ENCODE measurements at regions not wholly inside any gene's neighbourhood (a gene's known extent, or its start where the extent isn't known, plus 50 kb on each side); places are given as distances from the start of the nearest gene placed in this dataset.

- Histone ChIP-seq H3K36me3 (no peaks in the 10 kb centered on the region), H3K27me3 (no peaks in the 10 kb centered on the region), H3K9me3 (no peaks in the 10 kb centered on the region), H3K4me3 (no peak overlapping the region), H3K27ac (no peak overlapping the region), H3K4me1 (no peaks in the 10 kb centered on the region)
- intact Hi-C loops (cut with DNase I): no loop called here
- TF ChIP-seq, protein P1, sequence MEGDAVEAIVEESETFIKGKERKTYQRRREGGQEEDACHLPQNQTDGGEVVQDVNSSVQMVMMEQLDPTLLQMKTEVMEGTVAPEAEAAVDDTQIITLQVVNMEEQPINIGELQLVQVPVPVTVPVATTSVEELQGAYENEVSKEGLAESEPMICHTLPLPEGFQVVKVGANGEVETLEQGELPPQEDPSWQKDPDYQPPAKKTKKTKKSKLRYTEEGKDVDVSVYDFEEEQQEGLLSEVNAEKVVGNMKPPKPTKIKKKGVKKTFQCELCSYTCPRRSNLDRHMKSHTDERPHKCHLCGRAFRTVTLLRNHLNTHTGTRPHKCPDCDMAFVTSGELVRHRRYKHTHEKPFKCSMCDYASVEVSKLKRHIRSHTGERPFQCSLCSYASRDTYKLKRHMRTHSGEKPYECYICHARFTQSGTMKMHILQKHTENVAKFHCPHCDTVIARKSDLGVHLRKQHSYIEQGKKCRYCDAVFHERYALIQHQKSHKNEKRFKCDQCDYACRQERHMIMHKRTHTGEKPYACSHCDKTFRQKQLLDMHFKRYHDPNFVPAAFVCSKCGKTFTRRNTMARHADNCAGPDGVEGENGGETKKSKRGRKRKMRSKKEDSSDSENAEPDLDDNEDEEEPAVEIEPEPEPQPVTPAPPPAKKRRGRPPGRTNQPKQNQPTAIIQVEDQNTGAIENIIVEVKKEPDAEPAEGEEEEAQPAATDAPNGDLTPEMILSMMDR (IDR thresholded peaks at IDR 0.05): no peak
- no peak for TF ChIP-seq POLR2AphosphoS5 (IDR thresholded peaks at IDR 0.05; ENCODE audit: insufficient read depth in 1 of 2, low read depth in 1 of 2)
- no peak for TF ChIP-seq POLR2A (IDR thresholded peaks at IDR 0.05)
- no peak for DNase-seq (ENCODE audit: extremely low spot score in 2 of 2)
These were observed 1159.5 kb downstream of the ADGRL3 start for GRCh38 chr4:62359441-62360155.

GRCh38 chr4:62344915-62345314 is 1144.8 kb downstream of the ADGRL3 start:
- no peaks in the 10 kb centered on the region for H3K36me3 ChIP-seq
- TF ChIP-seq POLR2AphosphoS5 (IDR thresholded peaks at IDR 0.05; ENCODE audit: insufficient read depth in 1 of 2, low read depth in 1 of 2) (no peak), POLR2A (IDR thresholded peaks at IDR 0.05) (no peak)
- TF ChIP-seq, protein P1 (IDR thresholded peaks at IDR 0.05): no peak
- intact Hi-C loops (cut with DNase I): no loop called here
- no peak overlapping the region for H3K27ac ChIP-seq
- no peaks in the 10 kb centered on the region for H3K9me3 ChIP-seq
- no peak overlapping the region for H3K4me3 ChIP-seq
- no peaks in the 10 kb centered on the region for H3K27me3 ChIP-seq
- no peaks in the 10 kb centered on the region for H3K4me1 ChIP-seq
- DNase-seq (ENCODE audit: extremely low spot score in 2 of 2): no peak

DNA sequence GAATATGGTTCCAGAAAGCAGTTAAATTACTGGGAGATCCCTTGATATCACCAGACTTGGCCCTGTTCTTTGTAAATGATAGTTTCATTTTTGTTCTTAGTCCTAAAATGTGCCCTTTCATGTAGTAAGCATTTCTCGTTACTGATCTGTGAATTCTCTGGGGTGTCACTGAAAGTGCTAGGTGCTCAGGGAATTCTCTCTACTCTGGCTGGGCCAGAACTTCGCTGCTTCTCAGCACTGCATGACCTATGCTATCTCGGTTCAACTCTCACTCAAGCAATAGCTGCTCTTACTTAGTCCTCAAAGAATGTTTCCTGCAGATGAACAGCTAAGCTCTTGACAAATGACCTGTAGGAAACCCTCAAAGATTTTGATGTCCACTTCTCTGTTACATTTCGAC is 1144.3 kb downstream of the ADGRL3 start:
- TF ChIP-seq POLR2A (IDR thresholded peaks at IDR 0.05) (no peak), POLR2AphosphoS5 (IDR thresholded peaks at IDR 0.05; ENCODE audit: insufficient read depth in 1 of 2, low read depth in 1 of 2) (no peak)
- TF ChIP-seq, protein P1 (IDR thresholded peaks at IDR 0.05): no peak
- intact Hi-C loops (cut with DNase I): no loop called here
- Histone ChIP-seq H3K27ac (no peak overlapping the region), H3K27me3 (no peaks in the 10 kb centered on the region), H3K9me3 (no peaks in the 10 kb centered on the region), H3K4me1 (no peaks in the 10 kb centered on the region), H3K36me3 (no peaks in the 10 kb centered on the region), H3K4me3 (no peak overlapping the region)
- DNase-seq (ENCODE audit: extremely low spot score in 2 of 2): no peak

GRCh38 chr4:62342346-62342745 is 1142.2 kb downstream of the ADGRL3 start:
- Histone ChIP-seq H3K4me1 (no peaks in the 10 kb centered on the region), H3K27me3 (no peaks in the 10 kb centered on the region), H3K9me3 (no peaks in the 10 kb centered on the region), H3K27ac (no peak overlapping the region), H3K36me3 (no peaks in the 10 kb centered on the region), H3K4me3 (no peak overlapping the region)
- no peak for DNase-seq (ENCODE audit: extremely low spot score in 2 of 2)
- TF ChIP-seq POLR2AphosphoS5 (IDR thresholded peaks at IDR 0.05; ENCODE audit: insufficient read depth in 1 of 2, low read depth in 1 of 2) (no peak), POLR2A (IDR thresholded peaks at IDR 0.05) (no peak)
- TF ChIP-seq, protein P1 (IDR thresholded peaks at IDR 0.05): no peak
- intact Hi-C loops (cut with DNase I): no loop called here

DNA sequence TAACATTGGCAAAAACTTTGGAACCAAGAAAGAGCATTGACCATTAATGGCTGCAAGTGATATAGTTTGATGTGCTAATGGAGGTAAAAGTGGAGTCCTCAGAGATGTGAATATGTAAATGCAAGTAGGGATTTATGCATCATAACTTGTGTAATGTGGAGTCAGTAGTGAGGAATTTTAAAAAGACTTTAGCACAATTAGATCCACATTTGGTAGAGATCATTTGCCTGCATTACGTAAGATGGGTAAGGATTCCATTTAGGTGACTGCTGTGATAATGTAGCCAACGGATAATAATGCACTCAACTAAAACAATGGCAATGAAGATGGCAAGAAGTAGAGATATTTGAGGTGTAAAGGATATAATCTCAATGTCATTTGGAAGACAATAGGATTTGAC is 1128.4 kb downstream of the ADGRL3 start:
- TF ChIP-seq, protein P1 (IDR thresholded peaks at IDR 0.05): no peak
- TF ChIP-seq POLR2A (IDR thresholded peaks at IDR 0.05) (no peak), POLR2AphosphoS5 (IDR thresholded peaks at IDR 0.05; ENCODE audit: insufficient read depth in 1 of 2, low read depth in 1 of 2) (no peak)
- no peaks in the 10 kb centered on the region for H3K9me3 ChIP-seq
- no peak for DNase-seq (ENCODE audit: extremely low spot score in 2 of 2)
- intact Hi-C loops (cut with DNase I): no loop called here
- H3K27ac ChIP-seq: no peak overlapping the region
- no peaks in the 10 kb centered on the region for H3K36me3 ChIP-seq
- H3K4me3 ChIP-seq: no peak overlapping the region
- no peaks in the 10 kb centered on the region for H3K27me3 ChIP-seq
- H3K4me1 ChIP-seq: no peaks in the 10 kb centered on the region
